ENCODE measurements at regions not wholly inside any gene's neighbourhood (a gene's known extent, or its start where the extent isn't known, plus 50 kb on each side); places are given as distances from the start of the nearest gene placed in this dataset.

DNA sequence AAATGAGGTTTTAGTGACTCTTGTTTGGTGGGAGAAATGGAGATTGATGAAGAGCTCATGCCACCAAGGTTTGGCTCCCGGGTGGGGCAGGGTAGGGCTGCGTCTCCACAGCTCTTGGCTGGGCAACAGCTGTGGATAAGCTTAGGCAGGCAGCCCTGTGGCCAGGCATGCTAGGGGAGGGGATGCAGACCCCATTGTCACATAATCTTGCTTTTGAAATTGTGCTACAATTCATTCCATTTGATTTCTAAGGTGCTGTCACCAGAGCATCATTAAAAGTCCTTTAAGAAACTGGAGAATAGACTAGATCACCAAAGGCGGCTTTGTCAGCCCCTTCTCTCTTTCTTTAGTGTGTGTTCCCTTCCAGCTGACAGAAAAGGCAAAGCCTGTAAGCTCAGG, 574.2 kb upstream of the JAG1 start:
- Histone ChIP-seq H3K27ac (no peak overlapping the region), H3K27me3 (replicated peaks) (no peaks in the 10 kb centered on the region), H3K4me3 (ENCODE audit: low read depth, low read length) (no peak overlapping the region), H3K36me3 (replicated peaks) (no peaks in the 10 kb centered on the region)
- TF ChIP-seq, protein P1, sequence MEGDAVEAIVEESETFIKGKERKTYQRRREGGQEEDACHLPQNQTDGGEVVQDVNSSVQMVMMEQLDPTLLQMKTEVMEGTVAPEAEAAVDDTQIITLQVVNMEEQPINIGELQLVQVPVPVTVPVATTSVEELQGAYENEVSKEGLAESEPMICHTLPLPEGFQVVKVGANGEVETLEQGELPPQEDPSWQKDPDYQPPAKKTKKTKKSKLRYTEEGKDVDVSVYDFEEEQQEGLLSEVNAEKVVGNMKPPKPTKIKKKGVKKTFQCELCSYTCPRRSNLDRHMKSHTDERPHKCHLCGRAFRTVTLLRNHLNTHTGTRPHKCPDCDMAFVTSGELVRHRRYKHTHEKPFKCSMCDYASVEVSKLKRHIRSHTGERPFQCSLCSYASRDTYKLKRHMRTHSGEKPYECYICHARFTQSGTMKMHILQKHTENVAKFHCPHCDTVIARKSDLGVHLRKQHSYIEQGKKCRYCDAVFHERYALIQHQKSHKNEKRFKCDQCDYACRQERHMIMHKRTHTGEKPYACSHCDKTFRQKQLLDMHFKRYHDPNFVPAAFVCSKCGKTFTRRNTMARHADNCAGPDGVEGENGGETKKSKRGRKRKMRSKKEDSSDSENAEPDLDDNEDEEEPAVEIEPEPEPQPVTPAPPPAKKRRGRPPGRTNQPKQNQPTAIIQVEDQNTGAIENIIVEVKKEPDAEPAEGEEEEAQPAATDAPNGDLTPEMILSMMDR (IDR thresholded peaks at IDR 0.05; ENCODE audit: low read depth, low read length, missing control alignments), result no peak
- DNase-seq, result no peak
- in situ Hi-C loops (cut with HindIII; ENCODE audit: low pct_ligation_motif_present, low sequenced_read_pairs), result no loop called here

- no peak overlapping the region for H3K4me3 ChIP-seq (ENCODE audit: low read depth, low read length)
- TF ChIP-seq, protein P1 (IDR thresholded peaks at IDR 0.05; ENCODE audit: low read depth, low read length, missing control alignments), result no peak
- no peaks in the 10 kb centered on the region for H3K36me3 ChIP-seq (replicated peaks)
- no peak for DNase-seq
- H3K27ac ChIP-seq, result no peak overlapping the region
- H3K27me3 ChIP-seq (replicated peaks), result no peaks in the 10 kb centered on the region
- in situ Hi-C loops (cut with HindIII; ENCODE audit: low pct_ligation_motif_present, low sequenced_read_pairs), result no loop called here
Measured at GRCh38 chr20:11248687-11249638, 575.2 kb upstream of the JAG1 start.

- H3K36me3 ChIP-seq (replicated peaks), result no peaks in the 10 kb centered on the region
- no peak overlapping the region for H3K4me3 ChIP-seq (ENCODE audit: low read depth, low read length)
- no peak overlapping the region for H3K27ac ChIP-seq
- in situ Hi-C loops (cut with HindIII; ENCODE audit: low pct_ligation_motif_present, low sequenced_read_pairs), result no loop called here
- TF ChIP-seq, protein P1 (IDR thresholded peaks at IDR 0.05; ENCODE audit: low read depth, low read length, missing control alignments), result no peak
- no peak for DNase-seq
- H3K27me3 ChIP-seq (replicated peaks), result no peaks in the 10 kb centered on the region
Measured at GRCh38 chr20:11249683-11250082, 575.9 kb upstream of the JAG1 start.

DNA sequence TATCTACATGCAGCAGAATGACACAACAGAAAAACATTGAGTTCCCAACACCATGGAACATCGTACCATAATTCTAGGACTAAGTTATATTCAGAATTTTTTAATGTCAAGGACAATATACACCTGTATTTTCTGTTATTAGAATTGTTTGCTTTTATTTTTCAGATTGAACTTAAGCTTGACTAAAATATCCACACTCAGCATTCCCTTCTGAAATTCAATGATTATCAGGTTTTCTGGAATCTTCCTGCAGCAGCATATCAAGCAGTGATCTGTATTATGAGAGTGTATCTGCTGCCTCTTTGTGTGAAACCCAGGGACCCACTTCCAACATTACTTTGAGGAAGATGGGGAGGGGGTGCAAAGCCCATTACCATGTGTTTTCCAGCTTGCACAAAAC, 578.6 kb upstream of the JAG1 start:
- H3K27me3 ChIP-seq (replicated peaks), result no peaks in the 10 kb centered on the region
- no peaks in the 10 kb centered on the region for H3K36me3 ChIP-seq (replicated peaks)
- TF ChIP-seq, protein P1 (IDR thresholded peaks at IDR 0.05; ENCODE audit: low read depth, low read length, missing control alignments), result no peak
- DNase-seq, result no peak
- H3K27ac ChIP-seq, result no peak overlapping the region
- in situ Hi-C loops (cut with HindIII; ENCODE audit: low pct_ligation_motif_present, low sequenced_read_pairs), result no loop called here
- H3K4me3 ChIP-seq (ENCODE audit: low read depth, low read length), result no peak overlapping the region

DNA sequence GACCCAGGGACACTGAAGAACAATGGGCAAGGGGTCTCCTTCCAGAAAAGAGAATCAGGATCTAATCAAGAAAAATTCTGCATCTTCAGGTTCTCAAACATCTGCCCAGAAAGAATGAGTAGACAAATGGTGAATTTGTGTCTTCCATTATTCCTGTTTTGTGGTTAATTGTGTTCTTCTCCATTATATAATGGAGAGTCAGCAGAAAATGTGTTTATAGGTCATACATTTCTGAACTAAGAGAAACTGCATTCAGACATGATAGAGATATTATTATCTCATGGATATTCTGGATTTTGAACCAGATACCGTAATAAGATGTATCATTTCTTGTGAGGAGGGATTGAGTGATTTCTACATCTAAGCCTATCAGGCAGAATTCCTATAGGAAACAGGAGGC, 581.7 kb upstream of the JAG1 start:
- H3K27ac ChIP-seq, result no peak overlapping the region
- in situ Hi-C loops (cut with HindIII; ENCODE audit: low pct_ligation_motif_present, low sequenced_read_pairs), result no loop called here

More for the DNA sequence above, 581.7 kb upstream of the JAG1 start:
- H3K36me3 ChIP-seq (replicated peaks), result no peaks in the 10 kb centered on the region
- no peak overlapping the region for H3K4me3 ChIP-seq (ENCODE audit: low read depth, low read length)
- H3K27me3 ChIP-seq (replicated peaks), result no peaks in the 10 kb centered on the region
- DNase-seq, result no peak
- TF ChIP-seq, protein P1 (IDR thresholded peaks at IDR 0.05; ENCODE audit: low read depth, low read length, missing control alignments), result no peak
